HEK293 (cell line): ENCODE measurements at regions not wholly inside any gene's neighbourhood (a gene's known extent, or its start where the extent isn't known, plus 50 kb on each side); places are given as distances from the start of the nearest gene placed in this dataset.

Experiments
- CTCF ChIA-PET: fragments of 350-600 bp; formaldehyde crosslinking; extraction: SDS; loops from one replicate; lab custom pipeline; 2021; ENCODE audit warnings: antibody characterized with exemption; lab: Yijun Ruan, JAX
- POLR2A ChIA-PET: fragments of 300-600 bp; formaldehyde crosslinking; extraction: SDS; loops from one replicate; lab custom pipeline; 2020; ENCODE audit warnings: antibody characterized with exemption, inconsistent platforms; lab: Yijun Ruan, JAX
- H3K27ac ChIP-seq: fragments of 200-500 bp; sonication (Bioruptor generic); 2 replicates; pipeline ENCODE4 v1.5.1; 2014; ENCODE audit warnings: low read depth, low read length, control low read depth, inconsistent platforms; ENCODE audit errors: extremely low read depth
- H3K36me3 ChIP-seq, 2 experiments: fragments of 200-500 bp in 1 of 2; sonication (Bioruptor generic) in 1 of 2; 1 replicate in 1 of 2; 2 replicates in 1 of 2; pipeline ENCODE4 v1.5.1; 2014 to 2017; ENCODE audit warnings: inconsistent platforms in 2 of 2, low read length in 2 of 2; ENCODE audit not compliant: control insufficient read depth in 2 of 2, insufficient read depth in 1 of 2
- H3K4me1 ChIP-seq: fragments of 200-500 bp; sonication (Bioruptor generic); 2 replicates; pipeline ENCODE4 v1.5.1; 2014; ENCODE audit warnings: mild to moderate bottlenecking, low read length, inconsistent platforms; ENCODE audit not compliant: control insufficient read depth, insufficient read depth
- H3K4me3 ChIP-seq: 2 replicates; pipeline ENCODE4 v1.5.1; 2011; ENCODE audit warnings: low read depth, mild to moderate bottlenecking, control low read depth, low read length, moderate library complexity
- H3K9me3 ChIP-seq: fragments of 200-500 bp; sonication (Bioruptor generic); 2 replicates; pipeline ENCODE4 v1.5.1; 2014; ENCODE audit warnings: low read depth, low read length, inconsistent platforms; ENCODE audit not compliant: control insufficient read depth, insufficient read depth
- HOXC10 ChIP-seq: sonication (generic); formaldehyde crosslinking; IDR thresholded peaks from 2 replicates; pipeline ENCODE4 v1.8.1; 2023; ENCODE audit warnings: mild to moderate bottlenecking, missing genetic modification reagents
- KLF17 ChIP-seq: fragments of 450-650 bp; formaldehyde crosslinking; IDR thresholded peaks from 2 replicates; pipeline ENCODE4 v1.5.1; 2016; ENCODE audit warnings: missing biosample characterization, missing genetic modification characterization
- KLF7 ChIP-seq: fragments of 450-650 bp; formaldehyde crosslinking; IDR thresholded peaks from 2 replicates; pipeline ENCODE4 v1.5.1; 2016; ENCODE audit warnings: missing biosample characterization, missing genetic modification characterization, borderline replicate concordance
- OSR2 ChIP-seq: fragments of 450-650 bp; formaldehyde crosslinking; IDR thresholded peaks from 2 replicates; pipeline ENCODE4 v1.5.1; 2016; ENCODE audit warnings: missing biosample characterization, missing genetic modification characterization
- PRDM2 ChIP-seq: fragments of 450-650 bp; formaldehyde crosslinking; IDR thresholded peaks from 2 replicates; pipeline ENCODE4 v1.5.1; 2016; ENCODE audit warnings: missing biosample characterization, missing genetic modification characterization, borderline replicate concordance
- PRDM6 ChIP-seq: fragments of 450-650 bp; formaldehyde crosslinking; IDR thresholded peaks from 2 replicates; pipeline ENCODE4 v1.5.1; 2017; ENCODE audit warnings: missing biosample characterization, missing genetic modification characterization
- ZBTB20 ChIP-seq: fragments of 450-650 bp; formaldehyde crosslinking; IDR thresholded peaks from 2 replicates; pipeline ENCODE4 v1.5.1; 2016; ENCODE audit warnings: missing biosample characterization, missing genetic modification characterization
- ZBTB8A ChIP-seq: fragments of 450-650 bp; formaldehyde crosslinking; IDR thresholded peaks from 2 replicates; pipeline ENCODE4 v1.5.1; 2016; ENCODE audit warnings: missing biosample characterization, missing genetic modification characterization
- ZNF214 ChIP-seq: fragments of 450-650 bp; formaldehyde crosslinking; IDR thresholded peaks from 2 replicates; pipeline ENCODE4 v1.5.1; 2017; ENCODE audit warnings: missing biosample characterization, mild to moderate bottlenecking, missing genetic modification characterization, borderline replicate concordance
- ZNF221 ChIP-seq: fragments of 450-650 bp; formaldehyde crosslinking; IDR thresholded peaks from 2 replicates; pipeline ENCODE4 v1.5.1; 2017; ENCODE audit warnings: missing biosample characterization, missing genetic modification characterization, borderline replicate concordance
- ZNF274 ChIP-seq, 2 experiments: fragments of 200-500 bp in 1 of 2; fragments of 450-650 bp in 1 of 2; sonication (Bioruptor generic) in 1 of 2; formaldehyde crosslinking in 1 of 2; IDR thresholded peaks; 2 replicates each; pipeline versions ENCODE4 v1.5.1 to v1.6.1; 2014 to 2016; ENCODE audit warnings: borderline replicate concordance in 1 of 2, inconsistent platforms in 1 of 2, low read length in 1 of 2, missing biosample characterization in 1 of 2, missing genetic modification characterization in 1 of 2
- ZNF394 ChIP-seq: fragments of 450-650 bp; formaldehyde crosslinking; IDR thresholded peaks from 2 replicates; pipeline ENCODE4 v1.5.1; 2016; ENCODE audit warnings: missing biosample characterization, missing genetic modification characterization, mild to moderate bottlenecking, moderate library complexity, borderline replicate concordance
- ZNF558 ChIP-seq: fragments of 450-650 bp; formaldehyde crosslinking; IDR thresholded peaks from 2 replicates; pipeline ENCODE4 v1.5.1; 2016; ENCODE audit warnings: missing biosample characterization, missing genetic modification characterization
- ZNF626 ChIP-seq: fragments of 450-650 bp; sonication (Bioruptor Pico); formaldehyde crosslinking; IDR thresholded peaks from 2 replicates; pipeline ENCODE4 v1.5.1; 2018; ENCODE audit warnings: missing biosample characterization, missing genetic modification characterization, inconsistent platforms
- ZNF785 ChIP-seq: fragments of 450-650 bp; formaldehyde crosslinking; IDR thresholded peaks from 2 replicates; pipeline ENCODE4 v1.5.1; 2016; ENCODE audit warnings: missing biosample characterization, missing genetic modification characterization
- ZNF792 ChIP-seq: fragments of 450-650 bp; formaldehyde crosslinking; IDR thresholded peaks from 2 replicates; pipeline ENCODE4 v1.5.1; 2016; ENCODE audit warnings: missing biosample characterization, missing genetic modification characterization
- TF ChIP-seq, protein P1 (sequence below): fragments of 450-650 bp; IDR thresholded peaks from 2 replicates; pipeline ENCODE4 v1.5.1; 2018; ENCODE audit warnings: missing biosample characterization, missing genetic modification characterization
- TF ChIP-seq, protein P2 (sequence below): fragments of 450-650 bp; formaldehyde crosslinking; IDR thresholded peaks from 2 replicates; pipeline ENCODE4 v1.5.1; 2016; ENCODE audit warnings: missing biosample characterization, missing genetic modification characterization

DNA sequence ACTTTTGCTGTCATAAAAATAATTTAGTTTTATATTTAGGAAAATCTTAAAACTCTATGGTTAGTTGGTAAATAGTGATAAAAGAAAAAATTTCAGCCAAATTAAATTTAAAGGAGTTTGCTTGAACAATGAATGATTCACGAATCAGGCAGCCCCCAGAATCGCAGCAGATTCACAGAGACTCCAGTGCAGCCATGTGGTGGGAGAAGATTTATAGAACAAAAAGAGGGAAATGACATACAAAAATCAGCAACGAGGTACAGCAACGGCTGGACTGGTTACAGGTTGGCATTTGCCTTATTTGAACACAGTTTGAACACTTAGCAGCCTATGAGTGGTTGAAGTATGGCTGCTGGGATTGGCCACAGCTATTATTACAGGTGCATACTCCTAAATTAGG is 96.4 kb upstream of the MYCBP2 start (continued):
- TF ChIP-seq, protein P1, sequence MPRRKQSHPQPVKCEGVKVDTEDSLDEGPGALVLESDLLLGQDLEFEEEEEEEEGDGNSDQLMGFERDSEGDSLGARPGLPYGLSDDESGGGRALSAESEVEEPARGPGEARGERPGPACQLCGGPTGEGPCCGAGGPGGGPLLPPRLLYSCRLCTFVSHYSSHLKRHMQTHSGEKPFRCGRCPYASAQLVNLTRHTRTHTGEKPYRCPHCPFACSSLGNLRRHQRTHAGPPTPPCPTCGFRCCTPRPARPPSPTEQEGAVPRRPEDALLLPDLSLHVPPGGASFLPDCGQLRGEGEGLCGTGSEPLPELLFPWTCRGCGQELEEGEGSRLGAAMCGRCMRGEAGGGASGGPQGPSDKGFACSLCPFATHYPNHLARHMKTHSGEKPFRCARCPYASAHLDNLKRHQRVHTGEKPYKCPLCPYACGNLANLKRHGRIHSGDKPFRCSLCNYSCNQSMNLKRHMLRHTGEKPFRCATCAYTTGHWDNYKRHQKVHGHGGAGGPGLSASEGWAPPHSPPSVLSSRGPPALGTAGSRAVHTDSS = no peak
- no peak for TF ChIP-seq ZBTB20 (tag by site-specific recombination)
- no peak for TF ChIP-seq ZNF274 (IDR thresholded peaks at IDR 0.05; ENCODE audit: low read length)
- TF ChIP-seq ZNF274 (tag by site-specific recombination; IDR thresholded peaks at IDR 0.05; ENCODE audit: borderline replicate concordance) = no peak
- TF ChIP-seq ZNF221 = no peak
- TF ChIP-seq, protein P2, sequence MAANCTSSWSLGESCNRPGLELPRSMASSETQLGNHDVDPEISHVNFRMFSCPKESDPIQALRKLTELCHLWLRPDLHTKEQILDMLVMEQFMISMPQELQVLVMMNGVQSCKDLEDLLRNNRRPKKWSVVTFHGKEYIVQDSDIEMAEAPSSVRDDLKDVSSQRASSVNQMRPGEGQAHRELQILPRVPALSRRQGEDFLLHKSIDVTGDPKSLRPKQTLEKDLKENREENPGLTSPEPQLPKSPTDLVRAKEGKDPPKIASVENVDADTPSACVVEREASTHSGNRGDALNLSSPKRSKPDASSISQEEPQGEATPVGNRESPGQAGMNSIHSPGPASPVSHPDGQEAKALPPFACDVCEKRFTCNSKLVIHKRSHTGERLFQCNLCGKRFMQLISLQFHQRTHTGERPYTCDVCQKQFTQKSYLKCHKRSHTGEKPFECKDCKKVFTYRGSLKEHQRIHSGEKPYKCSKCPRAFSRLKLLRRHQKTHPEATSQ (tag by site-specific recombination) = no peak
- no peak for TF ChIP-seq ZNF394 (tag by site-specific recombination)
- no peak for TF ChIP-seq OSR2 (tag by site-specific recombination)

DNA sequence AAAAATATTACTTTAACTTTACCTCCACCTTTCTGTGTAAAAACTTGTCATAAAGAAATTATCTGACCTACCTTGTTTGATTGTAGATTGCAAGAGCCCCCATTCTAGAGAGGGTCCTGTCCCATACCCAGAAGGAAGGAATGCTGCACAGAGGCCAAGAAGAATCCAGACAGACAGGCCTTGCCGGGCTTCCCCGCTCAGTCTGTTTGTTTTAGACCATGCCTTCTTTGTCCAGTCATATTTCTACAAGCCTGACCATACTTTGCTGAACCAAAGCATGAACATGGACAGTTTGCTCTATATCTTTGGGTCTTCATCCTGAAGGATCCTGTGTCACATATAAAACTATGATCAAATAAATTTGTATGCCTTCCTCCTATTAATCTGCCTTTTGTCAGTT is 95.8 kb upstream of the MYCBP2 start:
- POLR2A ChIA-PET = no interaction called here

More for the DNA sequence above, 95.8 kb upstream of the MYCBP2 start:
- no peaks in the 10 kb centered on the region for H3K36me3 ChIP-seq
- no peak overlapping the region for H3K27ac ChIP-seq
- no peak overlapping the region for H3K4me3 ChIP-seq
- no peaks in the 10 kb centered on the region for H3K9me3 ChIP-seq
- TF ChIP-seq ZNF792 (tag by site-specific recombination) = no peak
- no peak for TF ChIP-seq KLF17 (tag by site-specific recombination)
- no peak for TF ChIP-seq ZBTB8A (tag by site-specific recombination)
- TF ChIP-seq HOXC10 = no peak
- no peak for TF ChIP-seq PRDM6
- no peak for TF ChIP-seq ZNF214 (tag by site-specific recombination)
- no peak for TF ChIP-seq KLF7
- no peak for TF ChIP-seq ZNF785 (tag by site-specific recombination)
- no peak for TF ChIP-seq ZNF626 (tag by site-specific recombination)
- TF ChIP-seq ZNF558 (tag by site-specific recombination) = no peak
- TF ChIP-seq PRDM2 (tag by site-specific recombination) = no peak
- H3K4me1 ChIP-seq = no peaks in the 10 kb centered on the region
- CTCF ChIA-PET = no interaction called here
